ENCODE measurements at regions not wholly inside any gene's neighbourhood (a gene's known extent, or its start where the extent isn't known, plus 50 kb on each side); places are given as distances from the start of the nearest gene placed in this dataset.

DNA sequence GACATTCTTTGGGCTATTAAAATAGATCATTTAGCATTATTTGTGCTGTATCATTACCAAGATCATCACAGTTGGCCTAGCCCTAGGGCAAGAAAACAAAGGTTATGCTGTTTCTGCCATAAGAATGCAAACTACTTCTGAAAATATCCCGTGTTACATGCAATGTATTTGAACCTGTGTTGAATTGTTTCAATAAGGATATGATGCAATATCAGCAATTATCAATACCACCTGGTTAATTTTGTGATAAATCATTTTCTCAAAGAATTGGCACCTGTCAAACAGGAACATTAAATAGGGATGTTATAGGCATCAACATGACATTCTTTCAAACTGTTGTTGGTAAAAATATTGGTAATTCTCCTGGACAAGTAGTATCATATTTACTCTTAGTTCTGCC lies 2002.0 kb upstream of the CDH9 start:
- Histone ChIP-seq H2BK12ac (ENCODE audit: insufficient read length, low read depth, low read length) (no peak overlapping the region), H3K27ac (ENCODE audit: insufficient read length, low read depth, low read length) (no peak overlapping the region), H3K27me3 (ENCODE audit: insufficient read depth, low read length) (no peaks in the 10 kb centered on the region), H2BK20ac (ENCODE audit: low read depth, low read length, poor library complexity, severe bottlenecking) (no peak overlapping the region), H3K14ac (ENCODE audit: insufficient read depth, low read length) (no peak overlapping the region), H3K4ac (ENCODE audit: low read depth, low read length) (no peak overlapping the region), H3K4me2 (ENCODE audit: insufficient read depth, insufficient read length, low read length) (no peak overlapping the region), H2BK5ac (ENCODE audit: insufficient read length, low read length) (no peak overlapping the region), H3K56ac (ENCODE audit: insufficient read length, low read depth, low read length) (no peak overlapping the region), H3K23ac (ENCODE audit: insufficient read length, low read depth, low read length) (no peak overlapping the region), H2BK120ac (ENCODE audit: low read depth, low read length, poor library complexity, severe bottlenecking) (no peak overlapping the region), H2BK15ac (ENCODE audit: low read depth, low read length) (no peak overlapping the region), H4K8ac (replicated peaks; ENCODE audit: insufficient read length, low read depth, low read length) (no peak overlapping the region), H3K79me2 (ENCODE audit: insufficient read depth, low read length) (no peaks in the 10 kb centered on the region), H2AFZ (ENCODE audit: low read length) (no peak overlapping the region), H3K9ac (ENCODE audit: extremely low read depth, insufficient read length, low read length) (no peak overlapping the region), H4K20me1 (ENCODE audit: control insufficient read depth, insufficient read depth, insufficient read length) (no peaks in the 10 kb centered on the region), H3K18ac (ENCODE audit: insufficient read length, low read depth, low read length) (no peak overlapping the region), H4K5ac (ENCODE audit: insufficient read length, low read depth, low read length) (no peak overlapping the region), H3K4me1 (ENCODE audit: insufficient read depth, low read length) (no peaks in the 10 kb centered on the region), H3K79me1 (ENCODE audit: insufficient read depth, low read depth, low read length, poor library complexity, severe bottlenecking) (no peaks in the 10 kb centered on the region), H3T11ph (ENCODE audit: low read length) (no peak overlapping the region), H2AK5ac (ENCODE audit: insufficient read length, low read length) (no peak overlapping the region), H4K91ac (ENCODE audit: insufficient read length, low read depth, low read length) (no peak overlapping the region), H3K9me3 (ENCODE audit: control insufficient read depth, low read depth, low read length) (no peaks in the 10 kb centered on the region), H3K23me2 (ENCODE audit: insufficient read length, low read depth, low read length, poor library complexity, severe bottlenecking) (peaks cover 3% of the 10 kb centered on the region)
- Mint-ChIP-seq H3K27ac (no peak overlapping the region), H3K4me1 (peaks cover 6 to 8% of the 10 kb centered on the region in 2 experiments), H3K36me3 (ENCODE audit: insufficient read depth in 1 of 3, low read depth in 3 of 3) (no peaks in the 10 kb centered on the region; a peak in 1 of 7 replicates), H3K27me3 (ENCODE audit: low read depth) (no peaks in the 10 kb centered on the region), H3K4me3 (no peak overlapping the region), H3K9me3 (no peaks in the 10 kb centered on the region; a peak in 1 of 5 replicates)
- WGBS (ENCODE audit: extremely low coverage, insufficient read length, low lambda C conversion rate), result no CpG with 5 or more reads among the region's 1 CpG
- DNase-seq, result no peak
- TF ChIP-seq, protein P1, sequence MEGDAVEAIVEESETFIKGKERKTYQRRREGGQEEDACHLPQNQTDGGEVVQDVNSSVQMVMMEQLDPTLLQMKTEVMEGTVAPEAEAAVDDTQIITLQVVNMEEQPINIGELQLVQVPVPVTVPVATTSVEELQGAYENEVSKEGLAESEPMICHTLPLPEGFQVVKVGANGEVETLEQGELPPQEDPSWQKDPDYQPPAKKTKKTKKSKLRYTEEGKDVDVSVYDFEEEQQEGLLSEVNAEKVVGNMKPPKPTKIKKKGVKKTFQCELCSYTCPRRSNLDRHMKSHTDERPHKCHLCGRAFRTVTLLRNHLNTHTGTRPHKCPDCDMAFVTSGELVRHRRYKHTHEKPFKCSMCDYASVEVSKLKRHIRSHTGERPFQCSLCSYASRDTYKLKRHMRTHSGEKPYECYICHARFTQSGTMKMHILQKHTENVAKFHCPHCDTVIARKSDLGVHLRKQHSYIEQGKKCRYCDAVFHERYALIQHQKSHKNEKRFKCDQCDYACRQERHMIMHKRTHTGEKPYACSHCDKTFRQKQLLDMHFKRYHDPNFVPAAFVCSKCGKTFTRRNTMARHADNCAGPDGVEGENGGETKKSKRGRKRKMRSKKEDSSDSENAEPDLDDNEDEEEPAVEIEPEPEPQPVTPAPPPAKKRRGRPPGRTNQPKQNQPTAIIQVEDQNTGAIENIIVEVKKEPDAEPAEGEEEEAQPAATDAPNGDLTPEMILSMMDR (conservative IDR thresholded peaks at IDR 0.05), result no peak

Data from H9 (cell line).